G401 (cell line): ENCODE measurements at regions not wholly inside any gene's neighbourhood (a gene's known extent, or its start where the extent isn't known, plus 50 kb on each side); places are given as distances from the start of the nearest gene placed in this dataset.

ENCODE experiments used
- DNase-seq: peaks from one replicate; pipeline ENCODE4 v3.0.0-alpha.2; 2015; ENCODE audit warnings: low spot score
- in situ Hi-C: cut with HindIII; loops from 2 replicates; pipeline ENCODE4 v1.10.0; 2016; ENCODE audit warnings: low sequenced_read_pairs, mixed read lengths

GRCh38 chr3:180325533-180325932 is 276.4 kb upstream of the TTC14 start:
- in situ Hi-C loops: no loop called here
- DNase-seq: no peak

- no peak for DNase-seq
- in situ Hi-C loops: no loop called here
Measured at GRCh38 chr3:180325958-180326357, 276.0 kb upstream of the TTC14 start.

DNA sequence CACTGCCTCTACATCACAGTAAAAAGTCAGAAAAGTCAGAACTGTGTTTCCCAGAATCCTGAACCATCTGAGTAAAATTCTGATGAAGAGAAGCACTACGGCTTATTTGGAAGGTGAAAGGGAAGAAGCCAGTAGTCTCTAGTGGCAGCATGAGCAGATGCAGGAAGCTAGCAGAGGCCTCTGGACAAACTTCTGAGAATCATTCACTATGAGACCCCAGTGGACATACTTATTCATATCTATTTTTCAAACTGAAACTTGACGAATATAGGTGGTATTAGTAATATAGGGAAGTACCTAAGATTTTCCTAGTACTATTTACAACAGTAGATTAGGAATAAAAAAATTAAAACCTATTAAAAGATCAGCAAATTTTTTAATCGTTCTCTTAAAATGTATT is 272.8 kb upstream of the TTC14 start:
- in situ Hi-C loops: no loop called here
- no peak for DNase-seq

DNA sequence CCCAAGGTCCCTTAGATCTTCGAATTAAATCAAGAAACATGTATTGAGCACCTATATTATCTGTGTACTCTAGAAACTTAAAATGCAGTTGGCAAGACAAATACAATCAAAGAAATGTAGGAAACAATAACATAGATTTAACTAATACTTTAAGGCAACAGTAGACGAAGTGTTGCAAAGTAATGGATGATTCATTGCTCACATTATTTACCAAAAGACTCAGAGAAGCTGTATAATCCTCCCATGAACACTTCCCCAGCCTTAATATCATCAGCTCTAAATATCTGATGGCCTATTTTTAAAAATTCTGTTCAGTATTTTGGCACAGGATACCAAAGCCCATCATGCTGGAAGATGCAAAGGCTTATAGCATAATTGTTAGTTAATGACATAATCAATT is 272.1 kb upstream of the TTC14 start:
- in situ Hi-C loops: no loop called here
- DNase-seq: no peak

- no peak for DNase-seq
- in situ Hi-C loops: no loop called here
Measured at GRCh38 chr3:180330440-180330839, 271.5 kb upstream of the TTC14 start.

GRCh38 chr3:180332608-180333007 is 269.4 kb upstream of the TTC14 start:
- in situ Hi-C loops: no loop called here
- no peak for DNase-seq

DNA sequence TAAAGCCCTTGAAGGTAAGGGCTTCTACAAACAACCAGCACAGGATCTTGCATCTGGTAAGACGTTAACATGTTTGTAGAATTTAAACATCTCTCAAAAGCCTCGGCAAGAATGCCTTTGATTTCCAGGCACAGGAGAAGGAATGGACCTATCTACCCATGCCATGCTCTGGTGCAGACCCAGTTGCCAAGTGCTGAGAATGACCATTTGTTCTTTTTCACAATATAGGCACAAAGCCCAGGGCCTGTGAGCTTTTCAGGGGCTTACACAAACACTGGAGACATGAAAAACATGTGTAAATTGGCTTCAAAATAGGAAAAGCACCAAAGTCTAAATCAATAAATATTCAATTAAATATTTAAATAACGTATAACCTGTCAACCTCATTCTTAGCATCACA is 266.9 kb upstream of the TTC14 start:
- DNase-seq: no peak
- in situ Hi-C loops: no loop called here

DNA sequence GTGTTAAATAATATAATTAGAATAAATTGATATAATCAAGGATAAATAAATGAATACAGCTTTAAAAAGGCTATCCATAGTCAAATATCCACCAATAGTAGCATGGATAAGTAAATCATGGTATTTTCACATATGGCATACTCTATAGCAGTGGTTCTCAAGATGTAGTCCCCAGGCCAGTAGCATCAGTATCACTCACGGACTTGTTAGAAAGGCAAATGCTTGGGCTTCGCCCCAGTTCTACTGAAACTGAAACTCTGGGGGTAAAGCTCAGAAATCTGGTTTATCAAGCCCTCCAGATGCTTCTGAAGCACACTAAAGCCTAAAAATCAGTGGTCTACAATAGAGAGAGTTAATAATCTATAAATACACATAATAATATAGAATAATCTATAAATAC is 261.6 kb upstream of the TTC14 start:
- in situ Hi-C loops: no loop called here
- DNase-seq: no peak

GRCh38 chr3:180341516-180341915 is 260.4 kb upstream of the TTC14 start:
- DNase-seq: no peak
- in situ Hi-C loops: no loop called here

DNA sequence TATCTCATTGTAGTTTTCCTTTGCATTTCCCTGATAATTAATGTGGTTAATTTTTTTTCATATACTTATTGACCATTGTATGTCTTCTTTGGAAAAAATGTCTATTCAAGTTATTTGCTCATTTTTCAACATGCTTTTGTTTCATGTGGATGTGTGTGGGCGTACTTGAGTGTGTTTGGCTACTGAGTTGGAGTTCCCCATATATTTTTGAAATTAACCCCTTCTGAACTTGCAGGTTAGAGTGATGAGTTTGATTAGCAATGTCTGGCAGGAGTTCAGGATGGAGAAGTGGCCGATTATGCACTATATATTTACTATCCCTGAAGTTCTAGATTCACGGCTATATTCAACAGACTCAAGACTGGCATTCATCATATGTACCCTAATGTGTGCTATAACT is 250.4 kb upstream of the TTC14 start:
- no peak for DNase-seq
- in situ Hi-C loops: no loop called here

- no peak for DNase-seq
- in situ Hi-C loops: no loop called here
Measured at GRCh38 chr3:180352261-180352660, 249.7 kb upstream of the TTC14 start.

DNA sequence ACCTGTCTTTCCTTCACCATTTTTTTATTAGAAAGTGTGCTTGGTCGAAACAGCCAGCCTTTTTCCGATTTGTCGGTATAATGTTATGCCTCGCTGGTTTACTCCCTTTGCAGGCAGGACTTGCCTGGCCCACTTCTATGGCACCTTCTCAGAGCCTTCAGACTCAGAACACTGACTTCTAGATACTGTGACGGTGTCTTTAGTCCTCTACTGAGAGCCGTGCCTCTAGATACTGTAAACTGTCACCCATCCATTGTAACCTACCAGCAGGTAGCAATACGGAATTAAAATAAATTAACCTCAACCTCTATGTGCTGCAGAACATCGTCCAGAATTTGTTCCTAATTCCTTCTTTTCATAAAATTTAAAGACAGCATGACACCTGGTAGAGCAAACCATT is 247.7 kb upstream of the TTC14 start:
- no peak for DNase-seq
- in situ Hi-C loops: no loop called here

DNA sequence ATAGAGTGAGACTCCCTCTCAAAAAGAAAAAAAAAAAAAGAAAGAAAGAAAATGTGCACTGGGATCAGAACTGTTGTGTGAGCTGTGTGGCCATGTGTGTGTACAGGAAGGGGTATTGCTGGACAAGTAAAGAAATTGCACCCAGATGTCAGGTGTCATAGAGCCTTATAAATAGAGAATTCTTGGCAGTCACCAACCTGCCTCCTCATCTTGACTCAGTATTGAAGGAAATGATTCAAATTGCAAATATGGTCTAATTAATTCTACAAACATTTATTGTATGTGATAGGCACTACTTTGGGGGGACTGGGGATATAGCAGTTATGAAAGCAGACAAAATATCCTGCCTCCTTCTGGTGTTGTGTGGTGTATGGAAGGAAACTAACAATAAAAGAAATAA is 243.8 kb upstream of the TTC14 start:
- in situ Hi-C loops: no loop called here
- no peak for DNase-seq

DNA sequence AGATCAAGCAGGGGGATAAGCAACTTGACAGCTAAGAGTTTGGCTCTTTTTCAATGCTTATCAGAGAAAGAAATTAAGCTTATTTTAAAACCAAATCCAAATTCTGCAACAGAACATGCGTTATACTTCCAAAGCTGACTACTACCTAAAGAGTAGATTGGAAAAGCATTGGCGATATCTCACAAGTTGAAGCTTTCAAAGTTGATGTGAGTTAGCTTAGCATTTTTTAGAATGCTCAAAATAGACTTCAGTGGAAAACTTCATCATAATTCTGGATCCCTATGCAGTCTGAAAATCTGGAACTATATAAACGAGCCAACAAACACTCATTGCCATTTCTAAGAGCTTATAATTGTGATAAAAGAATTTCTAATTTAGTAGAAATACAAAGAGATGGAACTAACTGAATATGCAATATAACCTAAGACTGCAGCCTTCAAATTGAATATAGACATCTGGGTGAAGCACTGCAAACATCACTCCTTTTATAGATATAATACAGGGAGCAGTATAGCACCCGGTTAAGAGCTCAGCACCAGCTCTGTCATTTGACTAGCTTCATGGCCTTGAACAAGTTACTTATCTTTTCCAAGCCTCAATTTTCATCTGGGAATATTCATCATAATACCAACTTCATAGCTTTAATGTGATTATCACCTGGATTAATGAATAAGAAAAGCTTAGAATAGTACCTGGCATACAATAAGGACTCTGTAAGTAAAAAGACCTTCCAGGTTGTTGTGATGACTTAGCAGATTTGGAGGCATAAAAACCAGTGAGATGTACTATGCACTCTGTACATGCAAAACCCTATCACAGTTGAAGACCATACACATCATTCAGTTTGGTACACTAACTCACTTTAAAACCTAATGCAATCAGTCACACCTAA is 242.7 kb upstream of the TTC14 start:
- in situ Hi-C loops: no loop called here
- no peak for DNase-seq

DNA sequence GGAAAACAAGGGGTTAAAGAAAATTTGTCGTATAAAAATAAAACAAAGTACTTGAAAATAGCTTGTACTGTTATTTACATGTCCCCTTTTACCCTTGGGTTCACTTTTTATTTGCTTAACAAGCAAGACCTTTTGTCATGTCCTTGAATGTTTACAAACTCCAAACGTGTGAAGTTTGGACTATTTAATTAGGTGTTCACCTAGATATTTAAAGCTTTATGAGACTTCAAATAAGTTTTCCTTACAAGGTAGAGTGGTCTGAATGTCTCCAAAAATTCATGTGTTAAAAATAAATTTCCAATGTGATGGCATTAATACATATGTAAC is 242.0 kb upstream of the TTC14 start:
- DNase-seq: no peak
- in situ Hi-C loops: no loop called here

- no peak for DNase-seq
- in situ Hi-C loops: no loop called here
Measured at GRCh38 chr3:180362081-180362480, 239.9 kb upstream of the TTC14 start.

- no peak for DNase-seq
- in situ Hi-C loops: no loop called here
Measured at GRCh38 chr3:180375831-180376230, 226.1 kb upstream of the TTC14 start.

DNA sequence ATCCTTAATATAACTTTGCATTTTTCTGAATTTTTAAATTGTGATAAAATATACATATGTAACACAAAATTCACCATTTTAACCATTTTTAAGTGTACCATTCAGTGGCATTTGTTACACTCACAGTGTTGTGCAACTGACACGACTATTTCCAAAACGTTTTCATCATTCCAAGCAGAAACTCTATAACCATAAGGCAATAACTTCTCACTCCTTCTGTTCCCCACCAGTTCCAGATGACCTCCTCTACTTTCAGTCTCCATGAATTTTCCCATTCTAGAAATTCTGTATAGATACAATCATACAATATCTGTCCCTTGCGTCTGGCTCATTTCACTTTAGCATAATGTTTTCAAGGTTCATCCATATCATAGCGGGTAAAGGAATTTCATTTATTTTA is 223.5 kb upstream of the TTC14 start:
- no peak for DNase-seq
- in situ Hi-C loops: no loop called here

DNA sequence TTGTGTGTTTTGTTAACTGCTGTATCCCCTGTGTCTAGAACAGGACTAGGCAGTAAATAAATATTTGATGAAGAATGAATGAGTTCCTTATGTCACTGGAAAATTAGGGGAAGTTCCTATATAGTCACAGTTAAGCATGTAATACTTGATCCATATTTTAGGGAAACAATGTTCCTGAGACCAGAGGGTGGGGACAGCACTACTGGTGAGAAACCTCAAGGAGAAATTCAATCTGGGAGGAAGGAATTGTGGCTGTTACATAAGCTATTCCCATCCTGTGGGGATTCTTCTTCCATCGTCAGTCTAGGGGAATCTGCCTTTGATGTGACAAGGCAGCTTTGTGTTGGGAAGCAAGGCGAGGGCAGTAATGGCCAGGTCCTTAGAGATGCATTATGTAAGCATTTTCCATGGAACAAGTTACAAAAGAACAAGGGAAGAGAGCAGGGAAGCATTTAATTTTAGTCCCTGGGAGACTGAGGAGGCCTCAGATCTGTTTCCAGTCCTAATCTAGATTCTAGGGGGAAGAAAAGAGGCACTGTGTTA is 219.3 kb upstream of the TTC14 start:
- no peak for DNase-seq

GRCh38 chr3:180383332-180384020 is 218.5 kb upstream of the TTC14 start:
- in situ Hi-C loops: no loop called here
- no peak for DNase-seq

More for the DNA sequence above, 219.3 kb upstream of the TTC14 start:
- in situ Hi-C loops: no loop called here

DNA sequence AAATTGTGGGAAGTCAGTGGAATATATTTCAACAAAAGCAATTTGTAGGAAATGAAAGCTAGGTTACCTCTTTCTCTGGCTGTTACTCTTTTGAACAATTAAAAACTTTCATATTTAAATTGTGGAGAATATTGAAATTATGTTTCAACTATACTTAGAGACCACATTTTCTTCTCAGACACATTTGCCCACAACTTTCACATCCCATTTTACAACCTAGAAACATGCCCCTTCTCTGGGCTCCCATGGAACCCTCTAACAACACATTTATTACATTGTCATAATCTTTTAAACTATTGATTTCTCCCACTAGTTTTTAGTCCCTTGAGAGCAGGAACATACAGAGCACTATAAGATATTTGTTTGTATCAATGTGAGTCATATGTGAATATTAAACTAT is 211.7 kb upstream of the TTC14 start:
- no peak for DNase-seq
- in situ Hi-C loops: no loop called here
